Fibroblast of villous mesenchyme (primary cell): ENCODE measurements at regions not wholly inside any gene's neighbourhood (a gene's known extent, or its start where the extent isn't known, plus 50 kb on each side); places are given as distances from the start of the nearest gene placed in this dataset.

Experiments used
- DNase-seq: peaks from one replicate; pipeline ENCODE4 v3.0.0-alpha.2; 2010; ENCODE audit warnings: low read depth
- H3K4me3 ChIP-seq: 2 replicates; pipeline ENCODE4 v1.5.1; 2011; ENCODE audit warnings: low read depth, mild to moderate bottlenecking, low read length
- CTCF ChIP-seq: IDR thresholded peaks from 2 replicates; pipeline ENCODE4 v1.5.1; 2012; ENCODE audit warnings: low read depth, mild to moderate bottlenecking, low read length; ENCODE audit not compliant: insufficient read depth

- TF ChIP-seq CTCF: no peak
- H3K4me3 ChIP-seq: no peak overlapping the region
- no peak for DNase-seq
These were observed 335.3 kb upstream of the NOCT start for GRCh38 chr4:138680256-138680655.

GRCh38 chr4:138678985-138679746, 336.4 kb upstream of the NOCT start:
- TF ChIP-seq CTCF: no peak
- DNase-seq: no peak
- no peak overlapping the region for H3K4me3 ChIP-seq

GRCh38 chr4:138677748-138678147, 337.8 kb upstream of the NOCT start:
- H3K4me3 ChIP-seq: no peak overlapping the region

DNA sequence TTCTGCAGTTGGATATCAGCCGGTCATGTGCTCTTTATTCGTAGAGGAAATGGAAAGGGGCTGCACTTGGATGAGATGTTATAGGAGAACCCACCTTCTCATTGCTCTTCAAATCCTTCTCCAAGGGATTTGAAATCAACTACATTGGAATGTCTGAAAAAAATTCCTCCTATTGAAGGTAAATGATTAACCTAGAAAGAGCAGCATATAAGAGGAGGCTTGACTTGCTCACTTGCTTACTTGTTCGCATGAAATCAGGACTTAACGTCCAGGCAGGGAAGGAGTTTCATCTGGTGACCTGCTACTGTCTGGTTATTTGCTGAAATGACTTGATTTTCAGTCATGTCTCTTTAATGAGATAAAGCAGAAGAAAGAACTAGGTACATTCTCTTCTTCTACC, 338.4 kb upstream of the NOCT start:
- no peak for DNase-seq
- no peak overlapping the region for H3K4me3 ChIP-seq
- TF ChIP-seq CTCF: no peak

More at GRCh38 chr4:138677748-138678147, 337.8 kb upstream of the NOCT start:
- TF ChIP-seq CTCF: no peak
- no peak for DNase-seq

GRCh38 chr4:138675685-138676084, 339.9 kb upstream of the NOCT start:
- H3K4me3 ChIP-seq: no peak overlapping the region
- no peak for DNase-seq
- TF ChIP-seq CTCF: no peak

- no peak overlapping the region for H3K4me3 ChIP-seq
- peak; percentile 19 for DNase-seq
- no peak for TF ChIP-seq CTCF
These were observed 341.4 kb upstream of the NOCT start for GRCh38 chr4:138674209-138674608.

DNA sequence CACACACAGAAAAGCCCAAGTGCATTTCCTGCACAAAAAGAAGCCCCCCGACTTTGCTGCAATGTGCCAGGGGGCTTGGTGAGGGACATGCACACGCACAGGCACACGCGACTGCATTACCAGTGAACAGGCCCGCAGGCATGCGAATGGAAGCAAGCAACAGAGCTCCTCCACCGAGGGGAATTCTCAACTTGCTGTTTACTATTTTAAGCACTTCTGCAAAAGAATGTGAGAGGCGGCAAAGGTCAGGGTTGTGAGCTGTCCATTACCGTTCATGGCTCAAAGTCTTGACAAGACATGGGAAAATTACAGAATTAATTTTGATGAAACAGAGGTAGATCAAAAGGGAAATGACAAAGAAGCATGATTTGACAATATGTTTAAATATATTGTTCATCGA, 342.5 kb upstream of the NOCT start:
- TF ChIP-seq CTCF: no peak
- no peak overlapping the region for H3K4me3 ChIP-seq
- no peak for DNase-seq
